Endodermal cell (in vitro differentiated cells): ENCODE measurements at regions not wholly inside any gene's neighbourhood (a gene's known extent, or its start where the extent isn't known, plus 50 kb on each side); places are given as distances from the start of the nearest gene placed in this dataset.

ENCODE experiments used
- DNase-seq: peaks from one replicate; pipeline ENCODE4 v3.0.0-alpha.2; 2017
- H3K27ac ChIP-seq: 2 replicates; pipeline ENCODE4 v1.5.1; 2013; ENCODE audit warnings: mild to moderate bottlenecking, low read depth, low read length, moderate library complexity
- H3K27me3 ChIP-seq: 2 replicates; pipeline ENCODE4 v1.6.1; 2013; ENCODE audit warnings: mild to moderate bottlenecking, low read length, moderate library complexity; ENCODE audit not compliant: insufficient read depth, control insufficient read depth, poor library complexity, severe bottlenecking
- H3K36me3 ChIP-seq: 2 replicates; pipeline ENCODE4 v1.7.0; 2013; ENCODE audit warnings: mild to moderate bottlenecking, low read length, moderate library complexity; ENCODE audit not compliant: control insufficient read depth, insufficient read depth
- H3K4me1 ChIP-seq: one replicate; pipeline ENCODE4 v1.7.0; 2013; ENCODE audit warnings: low read length; ENCODE audit not compliant: control insufficient read depth, insufficient read depth
- H3K4me3 ChIP-seq: 2 replicates; pipeline ENCODE4 v1.5.1; 2013; ENCODE audit warnings: mild to moderate bottlenecking, low read length, moderate library complexity
- H3K9ac ChIP-seq: 2 replicates; pipeline ENCODE4 v1.6.1; 2013; ENCODE audit warnings: mild to moderate bottlenecking, low read length, moderate library complexity; ENCODE audit not compliant: poor library complexity, severe bottlenecking; ENCODE audit errors: extremely low read depth
- H3K9me3 ChIP-seq: 2 replicates; pipeline ENCODE4 v1.6.1; 2013; ENCODE audit warnings: mild to moderate bottlenecking, low read length, moderate library complexity; ENCODE audit not compliant: control insufficient read depth
- H3K27ac Mint-ChIP-seq: 2 replicates; pipeline ENCODE4 v1.8.0; 2020; ENCODE audit warnings: mixed read lengths
- H3K27me3 Mint-ChIP-seq: 2 replicates; pipeline ENCODE4 v1.8.0; 2021; ENCODE audit warnings: mild to moderate bottlenecking, mixed read lengths; ENCODE audit not compliant: insufficient read depth
- H3K36me3 Mint-ChIP-seq: 2 replicates; pipeline ENCODE4 v1.8.0; 2020; ENCODE audit warnings: low read depth, mixed read lengths
- H3K4me1 Mint-ChIP-seq: 2 replicates; pipeline ENCODE4 v1.8.0; 2020; ENCODE audit warnings: mixed read lengths
- H3K4me3 Mint-ChIP-seq: 2 replicates; pipeline ENCODE4 v1.8.0; 2020; ENCODE audit warnings: mild to moderate bottlenecking, moderate library complexity, mixed read lengths
- H3K9me3 Mint-ChIP-seq: 2 replicates; pipeline ENCODE4 v1.8.0; 2020; ENCODE audit warnings: mild to moderate bottlenecking, mixed read lengths
- WGBS, 2 experiments: methylation state at CpG; one replicate each; pipeline versions ENCODE4 v1.1.5 to v1.1.7; 2013; ENCODE audit warnings: missing lambda C conversion rate in 2 of 2, mixed read lengths in 1 of 2; ENCODE audit not compliant: insufficient coverage in 1 of 2, insufficient read length in 1 of 2; 5-methylcytosine and 5-hydroxymethylcytosine counted together
- TF ChIP-seq, protein P1 (sequence below): fragments of 200-600 bp; sonication (generic); conservative IDR thresholded peaks from 2 replicates; pipeline ENCODE4 v1.5.0; 2021; ENCODE audit warnings: antibody characterized with exemption, mild to moderate bottlenecking

DNA sequence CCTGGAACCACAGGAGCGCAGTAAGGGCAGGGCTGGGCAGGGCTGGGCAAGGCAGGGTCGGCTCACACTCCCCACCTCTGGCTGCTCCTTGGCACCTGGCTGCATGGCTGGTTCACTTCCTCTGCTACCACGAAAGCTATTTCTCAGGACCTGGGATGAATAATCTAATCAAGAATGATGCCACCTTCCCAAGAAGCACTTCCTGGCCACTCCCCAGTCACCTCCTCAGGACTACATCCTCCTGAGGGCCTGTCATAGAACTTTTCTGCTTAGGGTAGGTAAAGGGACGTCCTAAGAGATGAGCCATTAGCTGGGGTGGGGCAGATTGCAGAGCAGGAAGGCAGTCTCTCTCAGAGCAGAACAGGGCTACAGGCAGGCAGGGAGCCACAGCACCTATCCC is 288.2 kb upstream of the MAP3K1 start:
- no peak overlapping the region for H3K27ac Mint-ChIP-seq
- H3K27me3 Mint-ChIP-seq, result no peaks in the 10 kb centered on the region
- no peaks in the 10 kb centered on the region for H3K36me3 ChIP-seq
- 93 to 95% methylated on average over 4 of the region's 4 CpGs for WGBS, 2 experiments
- no peaks in the 10 kb centered on the region for H3K9me3 ChIP-seq
- H3K4me3 ChIP-seq, result no peak overlapping the region
- H3K9me3 Mint-ChIP-seq, result no peaks in the 10 kb centered on the region
- H3K27ac ChIP-seq, result no peak overlapping the region
- H3K36me3 Mint-ChIP-seq, result no peaks in the 10 kb centered on the region
- H3K4me3 Mint-ChIP-seq, result no peak overlapping the region
- DNase-seq, result no peak
- TF ChIP-seq, protein P1, sequence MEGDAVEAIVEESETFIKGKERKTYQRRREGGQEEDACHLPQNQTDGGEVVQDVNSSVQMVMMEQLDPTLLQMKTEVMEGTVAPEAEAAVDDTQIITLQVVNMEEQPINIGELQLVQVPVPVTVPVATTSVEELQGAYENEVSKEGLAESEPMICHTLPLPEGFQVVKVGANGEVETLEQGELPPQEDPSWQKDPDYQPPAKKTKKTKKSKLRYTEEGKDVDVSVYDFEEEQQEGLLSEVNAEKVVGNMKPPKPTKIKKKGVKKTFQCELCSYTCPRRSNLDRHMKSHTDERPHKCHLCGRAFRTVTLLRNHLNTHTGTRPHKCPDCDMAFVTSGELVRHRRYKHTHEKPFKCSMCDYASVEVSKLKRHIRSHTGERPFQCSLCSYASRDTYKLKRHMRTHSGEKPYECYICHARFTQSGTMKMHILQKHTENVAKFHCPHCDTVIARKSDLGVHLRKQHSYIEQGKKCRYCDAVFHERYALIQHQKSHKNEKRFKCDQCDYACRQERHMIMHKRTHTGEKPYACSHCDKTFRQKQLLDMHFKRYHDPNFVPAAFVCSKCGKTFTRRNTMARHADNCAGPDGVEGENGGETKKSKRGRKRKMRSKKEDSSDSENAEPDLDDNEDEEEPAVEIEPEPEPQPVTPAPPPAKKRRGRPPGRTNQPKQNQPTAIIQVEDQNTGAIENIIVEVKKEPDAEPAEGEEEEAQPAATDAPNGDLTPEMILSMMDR, result no peak
- no peaks in the 10 kb centered on the region for H3K27me3 ChIP-seq
- H3K4me1 Mint-ChIP-seq, result peaks cover 33% of the 10 kb centered on the region
- peaks cover 8% of the 10 kb centered on the region for H3K4me1 ChIP-seq
- H3K9ac ChIP-seq, result no peak overlapping the region

DNA sequence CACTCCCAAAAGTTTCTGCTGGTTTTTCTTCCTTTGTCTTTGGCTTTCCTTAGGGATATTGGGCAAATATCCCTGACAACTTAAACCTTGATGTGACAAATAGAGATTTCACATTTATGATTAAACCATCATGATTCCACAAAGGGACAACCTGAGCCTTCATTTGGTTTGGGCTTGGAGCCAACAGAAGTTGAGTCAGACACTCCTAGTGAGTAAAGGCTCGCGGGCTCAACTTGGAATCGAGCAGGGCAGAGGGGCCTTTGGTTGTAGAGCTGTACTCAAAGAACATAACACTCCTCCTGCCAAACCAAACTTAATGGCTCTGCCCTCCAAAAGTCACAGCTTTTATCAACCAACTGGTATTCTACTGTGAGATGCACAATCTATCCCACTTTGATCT is 290.2 kb upstream of the MAP3K1 start:
- Mint-ChIP-seq H3K27ac (no peak overlapping the region), H3K4me1 (peaks cover 24% of the 10 kb centered on the region), H3K9me3 (no peaks in the 10 kb centered on the region)

DNA sequence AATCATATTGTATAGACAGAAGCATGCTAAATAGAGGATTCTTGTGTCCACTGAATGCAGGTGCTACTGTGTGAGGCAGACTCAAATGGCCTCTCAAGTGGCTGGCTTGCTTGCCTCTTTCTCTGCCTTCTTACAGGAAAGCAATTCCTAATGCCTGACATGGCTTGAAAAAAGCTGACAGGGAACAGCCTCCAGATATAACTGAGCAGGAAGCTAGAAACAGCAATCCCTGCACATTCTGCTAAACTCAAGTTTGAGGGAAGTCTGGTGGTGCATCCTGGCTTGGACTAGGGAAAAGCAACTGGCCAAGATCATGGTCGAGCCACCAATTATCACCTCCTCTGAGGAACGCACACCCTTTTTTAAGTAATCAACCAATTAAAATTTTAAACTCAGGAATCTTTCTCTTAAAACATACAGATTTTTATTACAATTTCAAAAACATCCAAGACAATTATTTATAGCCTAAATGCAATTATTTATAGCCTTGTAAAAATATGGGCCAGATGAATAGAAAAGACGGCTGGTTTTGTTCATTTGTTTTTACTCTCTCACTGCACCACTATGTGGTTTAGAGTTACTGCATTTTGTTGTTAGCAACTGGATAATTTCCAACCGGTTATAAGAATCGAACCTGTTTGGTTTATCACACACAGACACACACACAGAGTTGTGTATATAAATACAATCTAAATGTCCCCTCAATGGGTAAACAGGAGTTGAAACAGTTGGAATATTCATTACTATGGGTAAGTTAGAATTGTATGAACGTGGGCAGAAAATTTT is 290.9 kb upstream of the ANKRD55 start:
- Histone ChIP-seq H3K4me1 (peaks cover 8% of the 10 kb centered on the region), H3K27ac (no peak overlapping the region), H3K9ac (no peak overlapping the region), H3K27me3 (no peaks in the 10 kb centered on the region), H3K4me3 (no peak overlapping the region), H3K9me3 (no peaks in the 10 kb centered on the region), H3K36me3 (no peaks in the 10 kb centered on the region)
- Mint-ChIP-seq H3K9me3 (no peaks in the 10 kb centered on the region), H3K4me1 (peaks cover 24% of the 10 kb centered on the region), H3K4me3 (no peak overlapping the region), H3K27me3 (peaks cover 2% of the 10 kb centered on the region), H3K36me3 (no peaks in the 10 kb centered on the region), H3K27ac (no peak overlapping the region)
- DNase-seq, result no peak
- TF ChIP-seq, protein P1, result no peak
- WGBS, 2 experiments, result 81% methylated on average over 3 to 5 of the region's 6 CpGs

More for the DNA sequence above, 290.2 kb upstream of the MAP3K1 start:
- Mint-ChIP-seq H3K36me3 (no peaks in the 10 kb centered on the region), H3K4me3 (no peak overlapping the region), H3K27me3 (no peaks in the 10 kb centered on the region)
- no peak for DNase-seq
- H3K27me3 ChIP-seq, result no peaks in the 10 kb centered on the region
- 90 to 94% methylated on average over 3 of the region's 3 CpGs for WGBS, 2 experiments
- no peak overlapping the region for H3K4me3 ChIP-seq
- H3K4me1 ChIP-seq, result peaks cover 8% of the 10 kb centered on the region
- H3K9ac ChIP-seq, result no peak overlapping the region
- no peaks in the 10 kb centered on the region for H3K36me3 ChIP-seq
- H3K27ac ChIP-seq, result no peak overlapping the region
- TF ChIP-seq, protein P1, result no peak
- H3K9me3 ChIP-seq, result no peaks in the 10 kb centered on the region
